Activated CD4-positive, alpha-beta memory T cell treated with anti-CD3 and anti-CD28 coated beads, Interleukin-2, amount 10 ng/mL, durations not matched to agents 7 days and 5 days (primary cell): ENCODE measurements at regions not wholly inside any gene's neighbourhood (a gene's known extent, or its start where the extent isn't known, plus 50 kb on each side); places are given as distances from the start of the nearest gene placed in this dataset.

Source experiments
- CTCF ChIA-PET: fragments of 350-600 bp; sonication (Branson Sonifier 250); formaldehyde crosslinking; loops from one replicate; lab custom pipeline; 2021; ENCODE audit warnings: antibody characterized with exemption, inconsistent platforms; lab: Charles Lee
- POLR2A ChIA-PET: fragments of 350-600 bp; sonication (Branson Sonifier 250); formaldehyde crosslinking; loops from one replicate; lab custom pipeline; 2021; ENCODE audit warnings: antibody characterized with exemption; lab: Charles Lee
- DNase-seq: peaks from one replicate; pipeline ENCODE4 v3.0.0-alpha.2; 2020
- H3K27ac Mint-ChIP-seq: one replicate; pipeline ENCODE4 v1.8.0; 2021; ENCODE audit warnings: mild to moderate bottlenecking, mixed read lengths
- H3K27me3 Mint-ChIP-seq: one replicate; pipeline ENCODE4 v1.8.0; 2021; ENCODE audit warnings: mixed read lengths
- H3K36me3 Mint-ChIP-seq: one replicate; pipeline ENCODE4 v1.8.0; 2021; ENCODE audit warnings: low read depth, mixed read lengths
- H3K4me1 Mint-ChIP-seq: one replicate; pipeline ENCODE4 v1.8.0; 2021; ENCODE audit warnings: mixed read lengths
- H3K4me3 Mint-ChIP-seq: one replicate; pipeline ENCODE4 v1.8.0; 2021; ENCODE audit warnings: mild to moderate bottlenecking, mixed read lengths
- H3K9me3 Mint-ChIP-seq: one replicate; pipeline ENCODE4 v1.8.0; 2021; ENCODE audit warnings: mixed read lengths

DNA sequence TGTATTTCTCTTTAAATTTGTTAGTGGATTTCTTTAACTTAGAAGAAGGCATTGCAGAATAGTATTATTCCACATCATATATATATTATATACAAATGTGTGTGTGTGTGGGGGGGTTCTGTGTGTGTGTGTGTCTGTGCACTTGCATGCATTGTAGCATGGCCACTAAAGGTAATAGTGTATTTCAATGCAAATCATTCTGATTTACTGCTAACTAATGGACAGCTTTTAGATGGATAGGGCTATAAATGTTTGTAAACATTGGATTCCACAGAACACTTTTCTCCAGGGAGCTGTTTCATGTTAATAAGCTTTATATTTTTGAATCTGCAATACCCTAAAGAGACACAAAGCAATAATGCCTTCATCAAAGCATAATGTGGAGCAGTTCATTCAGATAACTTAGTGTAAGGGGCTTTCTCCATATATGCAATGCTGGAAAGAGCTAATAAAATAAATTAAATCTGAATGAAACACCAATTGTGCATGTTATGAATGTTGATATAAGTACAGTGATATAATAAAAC, 496.7 kb upstream of the CDH9 start:
- DNase-seq: no peak
- Mint-ChIP-seq H3K27ac (no peak overlapping the region), H3K27me3 (no peaks in the 10 kb centered on the region), H3K4me1 (no peaks in the 10 kb centered on the region), H3K9me3 (peaks cover 8% of the 10 kb centered on the region), H3K36me3 (no peaks in the 10 kb centered on the region), H3K4me3 (no peak overlapping the region)
- CTCF ChIA-PET: no interaction called here
- POLR2A ChIA-PET: no interaction called here

DNA sequence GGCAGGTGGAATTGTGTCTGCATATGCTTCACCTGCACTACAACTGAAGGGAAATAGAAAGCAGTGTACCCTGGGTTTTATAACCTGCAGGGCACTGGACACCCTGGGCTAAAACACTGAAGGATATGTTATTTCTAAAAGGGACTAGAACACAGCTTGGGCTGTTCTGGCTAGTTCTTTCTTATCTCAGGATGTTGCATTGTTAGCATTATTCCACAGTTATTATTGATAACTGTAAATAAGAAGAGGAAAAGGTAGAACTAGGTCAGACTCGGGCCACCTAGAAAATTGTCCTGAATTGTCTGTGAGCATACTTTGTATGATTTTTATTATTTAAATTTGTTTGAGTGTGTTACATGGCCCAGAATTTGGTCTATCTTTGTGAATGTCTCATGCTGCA, 493.9 kb upstream of the CDH9 start:
- POLR2A ChIA-PET: no interaction called here
- CTCF ChIA-PET: no interaction called here
- Mint-ChIP-seq H3K4me3 (no peak overlapping the region), H3K9me3 (peaks cover 8% of the 10 kb centered on the region), H3K27ac (no peak overlapping the region), H3K4me1 (no peaks in the 10 kb centered on the region), H3K27me3 (no peaks in the 10 kb centered on the region), H3K36me3 (no peaks in the 10 kb centered on the region)
- DNase-seq: no peak

DNA sequence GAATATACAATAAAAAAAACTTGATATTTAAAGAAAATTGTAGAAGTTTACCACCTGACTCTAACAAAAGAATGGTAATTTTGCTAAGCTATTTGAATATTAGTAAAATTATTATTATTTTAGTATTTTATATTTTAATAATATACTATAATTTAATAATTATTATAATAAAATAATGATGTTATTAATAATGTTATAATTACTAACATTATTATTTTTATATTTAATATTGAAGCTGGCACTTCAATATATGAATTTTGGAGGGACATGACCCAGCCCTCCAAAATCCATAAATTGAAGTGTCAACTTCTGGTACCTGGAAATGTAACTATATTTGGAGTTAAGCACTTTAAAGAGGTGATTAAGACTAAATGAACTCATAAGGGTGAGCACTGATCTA, 486.1 kb upstream of the CDH9 start:
- POLR2A ChIA-PET: no interaction called here
- Mint-ChIP-seq H3K36me3 (no peaks in the 10 kb centered on the region), H3K27me3 (no peaks in the 10 kb centered on the region), H3K4me1 (no peaks in the 10 kb centered on the region), H3K27ac (no peak overlapping the region), H3K9me3 (peaks cover 4% of the 10 kb centered on the region), H3K4me3 (no peak overlapping the region)
- CTCF ChIA-PET: no interaction called here
- DNase-seq: no peak

DNA sequence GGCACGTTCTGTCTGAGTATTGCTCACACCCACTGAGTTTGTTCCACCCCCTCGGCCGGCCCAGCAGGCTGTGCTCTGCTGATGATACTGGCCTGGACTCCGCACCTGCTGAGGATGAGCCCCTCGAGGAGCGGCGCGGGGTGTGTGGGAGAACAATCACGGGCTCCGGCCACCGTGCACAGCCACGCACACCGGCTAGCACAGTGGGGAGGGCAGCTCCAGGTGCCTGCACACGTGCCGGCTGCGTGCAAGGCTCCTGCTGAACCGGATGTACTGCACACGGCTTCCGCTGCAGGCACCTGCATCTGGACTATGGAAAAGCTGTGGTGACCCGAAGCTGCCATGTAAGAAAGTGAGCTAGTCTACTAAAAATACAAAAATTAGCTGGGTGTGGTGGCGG, 485.2 kb upstream of the CDH9 start:
- Mint-ChIP-seq H3K9me3 (peaks cover 10% of the 10 kb centered on the region), H3K4me3 (no peak overlapping the region), H3K27me3 (no peaks in the 10 kb centered on the region), H3K4me1 (no peaks in the 10 kb centered on the region), H3K36me3 (no peaks in the 10 kb centered on the region), H3K27ac (no peak overlapping the region)
- POLR2A ChIA-PET: no interaction called here
- CTCF ChIA-PET: no interaction called here
- DNase-seq: no peak

DNA sequence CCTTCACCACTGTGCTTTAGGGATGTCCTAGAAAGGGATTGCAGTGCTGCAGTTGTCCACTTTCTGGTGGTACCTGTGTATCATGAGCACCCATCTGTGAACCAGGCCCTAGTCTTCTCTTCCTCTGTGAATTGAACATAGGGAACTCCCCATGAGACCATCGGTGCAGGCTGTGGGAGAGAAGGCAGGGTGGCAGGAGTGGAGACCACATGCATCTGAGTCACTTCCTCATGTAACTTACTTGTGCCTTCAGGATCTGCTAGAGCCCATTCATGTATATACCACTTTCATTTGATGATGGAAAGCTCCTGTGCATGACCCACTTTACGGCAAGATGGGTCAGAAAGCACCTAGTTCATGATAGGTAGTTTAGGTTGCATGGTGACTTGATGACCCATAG, 478.1 kb upstream of the CDH9 start:
- Mint-ChIP-seq H3K9me3 (peaks cover 24% of the 10 kb centered on the region), H3K4me1 (no peaks in the 10 kb centered on the region), H3K4me3 (no peak overlapping the region), H3K27me3 (no peaks in the 10 kb centered on the region), H3K27ac (no peak overlapping the region), H3K36me3 (no peaks in the 10 kb centered on the region)
- ChIA-PET POLR2A (no interaction called here), CTCF (no interaction called here)
- DNase-seq: no peak

DNA sequence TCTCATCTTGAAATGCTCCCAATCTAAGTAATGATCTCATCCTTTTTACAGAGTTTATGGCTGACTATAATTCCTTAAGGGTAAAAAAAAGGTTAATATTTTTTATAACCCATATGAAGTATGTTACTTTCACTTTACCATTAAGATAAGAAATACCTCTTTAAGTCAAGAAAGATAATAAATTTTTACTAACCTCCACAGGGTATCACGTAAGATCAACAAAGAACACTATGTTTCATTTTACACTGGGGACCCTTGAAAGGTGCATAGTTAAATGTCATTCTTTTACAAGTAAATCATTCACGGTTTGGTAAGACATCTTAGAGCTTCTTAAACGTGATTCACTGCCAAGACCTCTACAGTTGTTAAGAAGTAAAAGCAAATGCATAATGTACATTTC, 472.7 kb upstream of the CDH9 start:
- no peak for DNase-seq
- no peak overlapping the region for H3K4me3 Mint-ChIP-seq
- ChIA-PET POLR2A (no interaction called here), CTCF (no interaction called here)
- H3K4me1 Mint-ChIP-seq: no peaks in the 10 kb centered on the region
- no peaks in the 10 kb centered on the region for H3K27me3 Mint-ChIP-seq
- H3K9me3 Mint-ChIP-seq: peaks cover 13% of the 10 kb centered on the region
- no peak overlapping the region for H3K27ac Mint-ChIP-seq
- no peaks in the 10 kb centered on the region for H3K36me3 Mint-ChIP-seq

DNA sequence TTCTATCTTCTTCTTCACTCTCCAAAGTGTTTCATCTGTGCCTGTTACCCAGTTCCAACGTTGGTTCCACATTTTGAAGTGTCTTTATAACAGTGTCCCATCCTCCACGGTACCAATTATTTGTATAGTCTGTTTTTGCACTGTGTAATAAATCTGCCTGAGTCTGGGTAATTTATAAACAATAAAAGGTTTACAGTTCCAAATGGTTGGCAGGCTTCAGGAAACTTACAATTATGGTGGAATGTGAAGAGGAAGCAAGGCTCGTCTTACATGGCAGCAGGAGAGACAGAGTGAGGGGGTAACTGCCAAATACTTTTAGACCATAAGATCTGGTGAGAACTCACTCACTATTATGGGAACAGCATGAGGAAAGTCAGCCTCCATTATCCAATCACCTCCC, 465.4 kb upstream of the CDH9 start:
- Mint-ChIP-seq H3K4me1 (no peaks in the 10 kb centered on the region), H3K4me3 (no peak overlapping the region), H3K9me3 (peaks cover 5% of the 10 kb centered on the region), H3K36me3 (no peaks in the 10 kb centered on the region), H3K27ac (no peak overlapping the region), H3K27me3 (no peaks in the 10 kb centered on the region)
- DNase-seq: no peak
- ChIA-PET CTCF (no interaction called here), POLR2A (no interaction called here)

DNA sequence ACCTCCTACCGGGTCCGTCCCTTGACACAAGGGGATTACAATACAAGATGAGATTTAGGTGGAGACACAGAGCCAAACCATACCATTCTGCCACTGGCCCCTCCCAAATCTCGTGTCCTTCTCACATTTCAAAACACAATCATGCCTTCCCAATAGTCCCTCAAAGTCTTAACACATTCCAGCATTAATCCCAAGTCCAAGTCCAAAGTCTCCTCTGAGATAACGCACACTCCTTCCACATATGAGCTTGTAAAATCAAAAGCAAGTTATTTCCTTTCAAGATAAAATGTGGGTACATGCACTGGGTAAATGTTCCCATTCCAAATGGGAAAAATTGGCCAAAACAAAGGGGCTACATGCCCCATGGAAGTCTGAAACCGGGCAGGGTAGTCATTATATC, 463.9 kb upstream of the CDH9 start:
- DNase-seq: no peak
- Mint-ChIP-seq H3K27ac (no peak overlapping the region), H3K9me3 (peaks cover 5% of the 10 kb centered on the region), H3K27me3 (no peaks in the 10 kb centered on the region), H3K36me3 (no peaks in the 10 kb centered on the region), H3K4me1 (no peaks in the 10 kb centered on the region), H3K4me3 (no peak overlapping the region)
- POLR2A ChIA-PET: no interaction called here
- CTCF ChIA-PET: no interaction called here

DNA sequence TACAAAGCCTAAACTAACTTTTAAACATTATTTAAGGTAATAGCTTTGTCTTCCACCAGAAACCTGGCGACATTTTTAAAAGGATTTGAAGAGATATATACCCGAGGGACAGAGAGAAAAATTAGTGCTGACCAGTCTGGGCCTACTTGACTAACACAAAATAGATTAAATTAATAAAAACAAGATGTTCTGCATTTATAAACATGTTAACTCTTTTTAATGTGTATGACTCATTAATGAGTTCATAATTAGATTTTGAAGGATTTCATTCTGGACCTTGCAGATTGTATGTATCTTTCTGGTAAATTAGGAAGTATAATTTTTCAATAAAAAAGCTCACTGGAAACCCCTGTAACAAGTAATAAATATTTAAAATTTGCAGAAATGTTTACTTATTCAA, 459.1 kb upstream of the CDH9 start:
- Mint-ChIP-seq H3K27ac (no peak overlapping the region), H3K4me1 (no peaks in the 10 kb centered on the region), H3K36me3 (no peaks in the 10 kb centered on the region), H3K4me3 (no peak overlapping the region), H3K27me3 (no peaks in the 10 kb centered on the region), H3K9me3 (peaks cover 12% of the 10 kb centered on the region)
- CTCF ChIA-PET: no interaction called here
- no peak for DNase-seq
- POLR2A ChIA-PET: no interaction called here

DNA sequence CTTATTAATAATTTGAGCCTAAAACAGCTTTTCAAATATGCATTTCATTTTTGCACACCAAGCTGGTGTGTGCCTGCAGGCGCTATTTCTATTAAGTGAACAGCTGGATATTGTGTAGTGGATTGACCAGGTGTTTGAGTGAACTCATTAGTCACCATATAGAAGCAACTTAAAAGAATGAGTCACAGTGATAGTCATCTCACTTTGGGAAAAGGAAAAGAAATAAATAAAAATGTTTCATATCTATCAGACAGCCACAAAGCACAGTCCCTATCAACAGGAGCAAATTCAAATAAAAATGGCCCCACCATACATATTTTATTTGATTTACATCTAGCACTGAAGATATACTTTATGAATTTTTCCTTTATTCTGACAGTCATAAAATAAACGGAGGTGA, 456.5 kb upstream of the CDH9 start:
- Mint-ChIP-seq H3K4me3 (no peak overlapping the region), H3K27me3 (no peaks in the 10 kb centered on the region), H3K4me1 (no peaks in the 10 kb centered on the region), H3K27ac (no peak overlapping the region), H3K36me3 (no peaks in the 10 kb centered on the region), H3K9me3 (peaks cover 10% of the 10 kb centered on the region)
- ChIA-PET CTCF (no interaction called here), POLR2A (no interaction called here)
- no peak for DNase-seq

DNA sequence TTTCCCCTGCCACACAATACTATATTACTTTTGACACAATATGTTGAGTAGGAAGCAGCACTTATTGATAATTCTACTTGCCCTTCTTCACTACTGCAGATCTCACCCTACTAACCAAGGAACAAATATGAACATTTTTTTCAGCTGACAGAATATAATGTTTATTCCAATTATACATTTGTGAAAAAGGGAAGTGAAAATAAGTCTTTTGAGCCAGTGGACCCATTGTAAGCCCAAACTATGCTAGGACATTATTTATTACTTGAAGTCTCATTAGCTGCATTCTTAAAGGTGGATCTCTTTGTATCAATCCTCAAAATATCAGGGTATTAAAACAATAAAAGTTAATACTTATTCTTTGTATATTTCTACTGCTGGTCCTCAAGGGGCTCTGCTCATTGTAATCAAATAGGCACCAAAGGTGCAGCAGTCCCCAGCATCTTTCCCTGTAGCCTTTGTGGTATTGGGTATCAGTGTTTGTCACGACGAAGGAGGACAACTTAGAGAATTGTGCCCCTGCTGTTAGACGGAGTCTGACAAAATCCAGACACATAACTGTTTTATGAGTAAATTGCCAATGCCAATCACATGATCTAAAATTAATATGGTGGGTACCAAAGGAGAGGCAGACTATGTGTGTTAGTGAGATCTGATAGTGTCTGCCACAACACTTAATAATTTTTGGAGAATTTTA, 453.5 kb upstream of the CDH9 start:
- no peak overlapping the region for H3K4me3 Mint-ChIP-seq
- peaks cover 11% of the 10 kb centered on the region for H3K9me3 Mint-ChIP-seq
- ChIA-PET CTCF (no interaction called here), POLR2A (no interaction called here)
- no peaks in the 10 kb centered on the region for H3K36me3 Mint-ChIP-seq
- H3K27me3 Mint-ChIP-seq: no peaks in the 10 kb centered on the region
- no peaks in the 10 kb centered on the region for H3K4me1 Mint-ChIP-seq
- DNase-seq: no peak
- no peak overlapping the region for H3K27ac Mint-ChIP-seq

DNA sequence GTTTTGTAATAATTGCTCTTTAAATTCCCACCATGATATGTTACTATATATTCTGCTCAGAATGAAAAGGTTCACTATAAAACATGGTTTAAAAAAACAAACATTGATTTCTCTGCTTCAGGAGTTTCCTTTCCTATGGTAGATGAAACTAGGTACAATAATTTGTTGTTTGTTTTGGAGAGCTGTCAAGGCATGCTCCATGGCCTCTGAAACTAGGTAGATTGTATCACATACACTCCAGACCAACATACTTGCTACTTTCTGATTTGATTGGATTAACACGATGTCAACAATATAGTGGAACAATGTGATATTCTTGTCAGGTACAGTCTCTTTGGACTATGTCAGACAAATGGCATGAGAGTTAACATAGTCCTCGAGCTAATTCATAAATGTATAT, 452.7 kb upstream of the CDH9 start:
- H3K27ac Mint-ChIP-seq: no peak overlapping the region
- ChIA-PET CTCF (no interaction called here), POLR2A (no interaction called here)
- no peaks in the 10 kb centered on the region for H3K27me3 Mint-ChIP-seq
- no peak for DNase-seq
- H3K4me1 Mint-ChIP-seq: no peaks in the 10 kb centered on the region
- H3K36me3 Mint-ChIP-seq: no peaks in the 10 kb centered on the region
- peaks cover 13% of the 10 kb centered on the region for H3K9me3 Mint-ChIP-seq
- H3K4me3 Mint-ChIP-seq: no peak overlapping the region

DNA sequence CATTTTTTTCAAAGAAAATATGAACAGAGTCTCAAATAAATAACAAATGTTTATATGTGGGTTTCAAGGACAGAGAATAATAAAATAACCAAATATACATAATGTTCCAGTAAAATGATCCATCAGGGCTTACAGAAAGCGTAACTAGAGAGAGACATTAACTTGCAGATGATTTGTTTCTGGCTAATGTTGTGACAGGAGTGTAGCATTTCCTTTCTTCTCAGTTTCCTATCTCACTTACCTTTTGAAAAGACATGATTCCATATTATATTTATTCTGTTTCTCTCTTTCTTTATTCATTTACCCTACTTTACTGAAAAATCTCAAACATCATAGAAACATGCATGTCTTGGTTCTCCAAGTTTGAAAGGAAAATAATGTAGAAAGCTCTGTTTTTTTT, 451.3 kb upstream of the CDH9 start:
- no peak overlapping the region for H3K4me3 Mint-ChIP-seq
- ChIA-PET CTCF (no interaction called here), POLR2A (no interaction called here)
- H3K36me3 Mint-ChIP-seq: no peaks in the 10 kb centered on the region
- H3K27ac Mint-ChIP-seq: no peak overlapping the region
- no peak for DNase-seq
- H3K27me3 Mint-ChIP-seq: no peaks in the 10 kb centered on the region
- H3K4me1 Mint-ChIP-seq: no peaks in the 10 kb centered on the region
- peaks cover 13% of the 10 kb centered on the region for H3K9me3 Mint-ChIP-seq

DNA sequence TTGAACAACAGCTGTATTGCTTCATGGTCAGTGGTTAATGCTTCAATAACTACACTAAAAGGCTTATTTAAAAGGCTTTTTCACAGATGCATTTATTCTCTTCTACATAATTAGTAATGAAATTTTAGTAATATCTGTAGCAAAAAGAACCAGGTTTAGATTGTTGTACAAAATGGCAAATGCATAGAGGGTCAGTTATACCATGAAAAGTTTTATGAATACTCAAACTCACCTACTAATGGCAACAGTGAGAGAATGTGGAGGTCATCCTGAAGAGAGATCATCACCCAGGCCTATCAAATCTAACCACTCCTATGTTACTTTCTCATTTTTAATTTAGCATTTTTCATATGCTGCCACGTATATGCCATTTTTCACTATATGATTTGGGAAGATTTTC, 444.3 kb upstream of the CDH9 start:
- Mint-ChIP-seq H3K36me3 (no peaks in the 10 kb centered on the region), H3K4me3 (no peak overlapping the region)

More for the DNA sequence above, 444.3 kb upstream of the CDH9 start:
- H3K27me3 Mint-ChIP-seq: no peaks in the 10 kb centered on the region
- no peaks in the 10 kb centered on the region for H3K4me1 Mint-ChIP-seq
- DNase-seq: no peak
- H3K9me3 Mint-ChIP-seq: peaks cover 10% of the 10 kb centered on the region
- ChIA-PET CTCF (no interaction called here), POLR2A (no interaction called here)
- no peak overlapping the region for H3K27ac Mint-ChIP-seq
